ENCODE measurements at regions not wholly inside any gene's neighbourhood (a gene's known extent, or its start where the extent isn't known, plus 50 kb on each side); places are given as distances from the start of the nearest gene placed in this dataset.

DNA sequence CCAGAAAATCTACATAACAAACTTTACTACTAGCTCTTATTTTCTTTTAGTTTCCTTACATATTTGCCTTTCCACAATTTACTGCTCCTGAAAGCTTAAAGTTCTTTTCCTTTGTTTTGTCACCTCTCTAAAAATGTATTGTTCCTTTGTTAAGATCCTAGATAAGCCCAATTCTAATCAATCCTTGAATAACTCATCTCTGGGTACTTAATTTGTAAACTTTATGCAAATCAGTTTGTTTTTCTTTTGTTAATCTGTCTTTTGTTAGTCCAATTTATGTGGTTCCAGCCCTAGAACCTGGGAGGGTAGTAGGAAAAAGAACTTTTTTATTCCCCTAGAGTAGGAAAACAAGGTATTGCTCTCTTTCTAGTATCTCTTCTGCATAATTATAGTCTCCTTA, 444.7 kb downstream of the PCDH10 start:
- TF ChIP-seq, protein P1, sequence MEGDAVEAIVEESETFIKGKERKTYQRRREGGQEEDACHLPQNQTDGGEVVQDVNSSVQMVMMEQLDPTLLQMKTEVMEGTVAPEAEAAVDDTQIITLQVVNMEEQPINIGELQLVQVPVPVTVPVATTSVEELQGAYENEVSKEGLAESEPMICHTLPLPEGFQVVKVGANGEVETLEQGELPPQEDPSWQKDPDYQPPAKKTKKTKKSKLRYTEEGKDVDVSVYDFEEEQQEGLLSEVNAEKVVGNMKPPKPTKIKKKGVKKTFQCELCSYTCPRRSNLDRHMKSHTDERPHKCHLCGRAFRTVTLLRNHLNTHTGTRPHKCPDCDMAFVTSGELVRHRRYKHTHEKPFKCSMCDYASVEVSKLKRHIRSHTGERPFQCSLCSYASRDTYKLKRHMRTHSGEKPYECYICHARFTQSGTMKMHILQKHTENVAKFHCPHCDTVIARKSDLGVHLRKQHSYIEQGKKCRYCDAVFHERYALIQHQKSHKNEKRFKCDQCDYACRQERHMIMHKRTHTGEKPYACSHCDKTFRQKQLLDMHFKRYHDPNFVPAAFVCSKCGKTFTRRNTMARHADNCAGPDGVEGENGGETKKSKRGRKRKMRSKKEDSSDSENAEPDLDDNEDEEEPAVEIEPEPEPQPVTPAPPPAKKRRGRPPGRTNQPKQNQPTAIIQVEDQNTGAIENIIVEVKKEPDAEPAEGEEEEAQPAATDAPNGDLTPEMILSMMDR (IDR thresholded peaks at IDR 0.05), result no peak
- TF ChIP-seq POLR2A (IDR thresholded peaks at IDR 0.05), result no peak

All from uterus (tissue), 2 donors.